ENCODE measurements at regions not wholly inside any gene's neighbourhood (a gene's known extent, or its start where the extent isn't known, plus 50 kb on each side); places are given as distances from the start of the nearest gene placed in this dataset.
A peak's percentile ranks its signal among the peaks of the same experiment; 100 is the strongest.

DNA sequence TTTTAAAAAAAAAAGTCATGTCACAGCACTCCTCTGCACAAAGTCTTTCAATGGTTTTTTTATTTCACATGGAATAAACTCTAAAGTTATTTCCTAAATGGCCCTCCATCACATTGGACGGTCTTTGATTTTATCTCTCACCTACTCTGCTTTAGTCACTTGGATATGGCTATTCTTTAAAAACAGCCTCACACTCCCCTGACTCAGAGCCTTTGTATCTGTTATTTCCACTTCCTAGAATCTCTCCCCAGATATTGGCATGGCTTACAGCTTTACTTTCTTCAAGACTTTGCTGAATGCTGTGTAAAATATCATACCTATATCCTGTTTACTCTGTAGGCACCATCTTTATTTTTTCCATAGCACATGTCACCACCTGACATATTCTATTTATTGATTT is 194.7 kb upstream of the MCHR2 start:
- Histone ChIP-seq H3K4me1 (no peaks in the 10 kb centered on the region), H3K36me3 (no peaks in the 10 kb centered on the region), H3K27me3 (no peaks in the 10 kb centered on the region), H3K27ac (no peak overlapping the region), H3K4me3 (no peak overlapping the region), H3K9me3 (no peaks in the 10 kb centered on the region)
- ATAC-seq = no peak
- no peak for DNase-seq
- intact Hi-C loops (cut with DNase I) = no loop called here
- TF ChIP-seq, protein P1, sequence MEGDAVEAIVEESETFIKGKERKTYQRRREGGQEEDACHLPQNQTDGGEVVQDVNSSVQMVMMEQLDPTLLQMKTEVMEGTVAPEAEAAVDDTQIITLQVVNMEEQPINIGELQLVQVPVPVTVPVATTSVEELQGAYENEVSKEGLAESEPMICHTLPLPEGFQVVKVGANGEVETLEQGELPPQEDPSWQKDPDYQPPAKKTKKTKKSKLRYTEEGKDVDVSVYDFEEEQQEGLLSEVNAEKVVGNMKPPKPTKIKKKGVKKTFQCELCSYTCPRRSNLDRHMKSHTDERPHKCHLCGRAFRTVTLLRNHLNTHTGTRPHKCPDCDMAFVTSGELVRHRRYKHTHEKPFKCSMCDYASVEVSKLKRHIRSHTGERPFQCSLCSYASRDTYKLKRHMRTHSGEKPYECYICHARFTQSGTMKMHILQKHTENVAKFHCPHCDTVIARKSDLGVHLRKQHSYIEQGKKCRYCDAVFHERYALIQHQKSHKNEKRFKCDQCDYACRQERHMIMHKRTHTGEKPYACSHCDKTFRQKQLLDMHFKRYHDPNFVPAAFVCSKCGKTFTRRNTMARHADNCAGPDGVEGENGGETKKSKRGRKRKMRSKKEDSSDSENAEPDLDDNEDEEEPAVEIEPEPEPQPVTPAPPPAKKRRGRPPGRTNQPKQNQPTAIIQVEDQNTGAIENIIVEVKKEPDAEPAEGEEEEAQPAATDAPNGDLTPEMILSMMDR (IDR thresholded peaks at IDR 0.05) = no peak

DNA sequence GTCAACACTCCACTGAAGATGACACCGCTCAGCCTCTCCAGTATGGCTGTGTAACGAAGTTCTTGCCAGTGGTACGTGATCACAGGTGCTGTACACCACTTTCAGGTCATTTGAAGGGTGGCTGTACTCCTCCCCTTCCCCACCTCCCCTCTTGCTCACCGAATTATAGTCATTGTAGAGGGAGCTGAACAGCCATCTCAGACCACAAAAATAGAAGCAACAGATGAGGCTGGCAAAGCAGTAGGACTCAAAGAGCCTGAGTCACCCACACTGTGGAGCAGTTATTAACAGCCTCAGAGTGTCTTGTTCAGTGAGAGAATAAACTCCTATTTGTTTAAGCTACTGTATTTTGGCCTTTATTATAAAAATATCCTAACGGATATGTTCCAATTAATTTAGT is 192.5 kb upstream of the MCHR2 start:
- ATAC-seq (peak; percentile 23), DNase-seq (no peak)
- intact Hi-C loops (cut with DNase I) = no loop called here
- H3K4me1 ChIP-seq = no peaks in the 10 kb centered on the region
- H3K27me3 ChIP-seq = no peaks in the 10 kb centered on the region
- no peaks in the 10 kb centered on the region for H3K36me3 ChIP-seq
- no peak overlapping the region for H3K27ac ChIP-seq
- TF ChIP-seq, protein P1 (IDR thresholded peaks at IDR 0.05) = no peak
- no peak overlapping the region for H3K4me3 ChIP-seq
- no peaks in the 10 kb centered on the region for H3K9me3 ChIP-seq

DNA sequence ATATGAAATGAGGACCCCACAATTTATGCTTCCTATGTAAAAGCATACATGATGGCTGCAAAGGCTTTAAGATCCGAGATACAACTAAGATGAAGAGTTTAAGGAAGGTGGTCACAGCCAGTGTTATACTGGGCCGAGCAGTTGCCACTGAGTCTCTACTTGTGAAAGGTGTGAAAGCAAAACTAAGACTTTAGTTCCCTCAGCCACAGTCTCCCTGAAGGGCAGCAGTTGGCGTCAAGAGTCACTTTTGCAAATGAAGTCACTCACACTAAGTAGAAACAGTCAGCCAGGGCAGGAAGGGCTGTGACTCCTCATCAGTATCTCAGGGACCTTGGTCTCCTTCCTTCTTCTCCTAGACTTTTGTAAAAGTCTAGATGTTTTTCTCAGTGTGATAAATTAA is 191.6 kb upstream of the MCHR2 start:
- intact Hi-C loops (cut with DNase I) = no loop called here
- Histone ChIP-seq H3K4me3 (no peak overlapping the region), H3K9me3 (no peaks in the 10 kb centered on the region), H3K27me3 (no peaks in the 10 kb centered on the region), H3K27ac (no peak overlapping the region), H3K36me3 (no peaks in the 10 kb centered on the region), H3K4me1 (no peaks in the 10 kb centered on the region)
- no peak for DNase-seq
- ATAC-seq = no peak
- TF ChIP-seq, protein P1 (IDR thresholded peaks at IDR 0.05) = no peak

DNA sequence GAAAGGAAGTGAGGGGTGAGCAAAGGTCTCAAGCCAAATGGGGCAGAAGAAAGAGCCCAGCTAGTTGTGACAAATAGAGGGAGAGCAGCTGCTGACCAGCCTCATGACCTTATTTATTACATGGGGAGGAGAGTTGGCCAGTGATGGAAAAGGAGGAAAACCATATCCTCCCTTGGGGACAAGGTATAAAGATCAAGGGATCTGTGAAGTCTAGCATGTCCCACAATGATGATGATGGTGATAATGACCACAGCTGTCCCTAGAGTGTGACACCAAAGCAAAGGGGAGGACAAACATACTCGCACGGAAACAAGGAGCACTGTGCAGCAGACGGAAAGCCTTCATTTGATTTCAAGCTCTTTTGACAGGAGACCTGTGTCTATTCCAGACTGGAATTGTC is 190.4 kb upstream of the MCHR2 start:
- H3K4me1 ChIP-seq = no peaks in the 10 kb centered on the region
- H3K27ac ChIP-seq = no peak overlapping the region
- H3K9me3 ChIP-seq = no peaks in the 10 kb centered on the region
- intact Hi-C loops (cut with DNase I) = no loop called here
- TF ChIP-seq, protein P1 (IDR thresholded peaks at IDR 0.05) = no peak
- DNase-seq (no peak), ATAC-seq (no peak)
- no peaks in the 10 kb centered on the region for H3K27me3 ChIP-seq
- no peaks in the 10 kb centered on the region for H3K36me3 ChIP-seq
- no peak overlapping the region for H3K4me3 ChIP-seq

DNA sequence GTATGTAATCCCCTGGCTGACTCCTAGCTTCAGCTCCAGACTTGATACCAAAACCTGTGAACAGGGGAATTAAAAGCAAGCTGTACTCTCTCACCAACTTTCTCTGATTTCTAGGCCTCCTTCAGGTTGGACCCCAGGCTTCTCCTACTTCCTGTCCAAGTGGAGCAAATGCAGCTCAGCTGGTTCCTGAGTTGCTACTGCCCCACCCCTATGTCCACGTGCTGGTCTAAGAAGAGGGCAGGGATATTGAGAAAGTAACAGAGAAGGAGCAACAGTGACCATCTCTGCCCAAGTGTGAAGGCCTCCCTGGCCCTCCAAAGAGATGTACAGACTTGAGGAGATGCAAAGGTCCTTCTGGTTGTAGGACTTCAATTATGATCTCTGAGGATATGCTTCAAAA is 188.3 kb upstream of the MCHR2 start:
- no peak overlapping the region for H3K4me3 ChIP-seq
- H3K27ac ChIP-seq = no peak overlapping the region
- no peaks in the 10 kb centered on the region for H3K36me3 ChIP-seq
- H3K27me3 ChIP-seq = no peaks in the 10 kb centered on the region
- intact Hi-C loops (cut with DNase I) = no loop called here
- ATAC-seq (no peak), DNase-seq (no peak)
- peaks cover 0 to 5% of the 10 kb centered on the region in 2 donors for H3K4me1 ChIP-seq
- no peaks in the 10 kb centered on the region for H3K9me3 ChIP-seq
- TF ChIP-seq, protein P1 (IDR thresholded peaks at IDR 0.05) = no peak

Measured in left lung (tissue), 4 donors.